ENCODE measurements at regions not wholly inside any gene's neighbourhood (a gene's known extent, or its start where the extent isn't known, plus 50 kb on each side); places are given as distances from the start of the nearest gene placed in this dataset.

- H3K4me3 ChIP-seq, result no peak overlapping the region
- H3K9me1 ChIP-seq (ENCODE audit: control insufficient read depth, insufficient read depth, low read length), result no peaks in the 10 kb centered on the region
- no peak for ATAC-seq
- H2AFZ ChIP-seq (ENCODE audit: low read depth, low read length), result no peak overlapping the region
- FAIRE-seq, result no peak
- intact Hi-C loops (cut with micrococcal nuclease) (no loop called here), in situ Hi-C loops (cut with MboI) (no loop called here)
- POLR2A ChIA-PET, result interaction anchor here (0.6 kb wide), 1 partner anchor 29 kb away, joined by 3 read pairs; no protein-coding TSS in a partner anchor
- CTCF ChIA-PET (ENCODE audit: low intra/inter-chr PET ratio), result no interaction called here
- H3K9ac ChIP-seq (ENCODE audit: insufficient read depth in 1 of 2, low read depth in 2 of 2, low read length in 2 of 2), result no peak overlapping the region
- no peaks in the 10 kb centered on the region for H3K36me3 ChIP-seq (ENCODE audit: control insufficient read depth, insufficient read depth, low read length)
- H4K20me1 ChIP-seq (replicated peaks; ENCODE audit: control insufficient read depth, insufficient read depth, low read length), result no peaks in the 10 kb centered on the region
- H3K9me3 ChIP-seq (replicated peaks; ENCODE audit: control insufficient read depth, insufficient read depth, low read depth, low read length), result no peaks in the 10 kb centered on the region
- 0% methylated on average over 4 of the region's 4 CpGs for WGBS (ENCODE audit: insufficient coverage, low coverage, missing lambda C conversion rate)
- no peaks in the 10 kb centered on the region for H3K27me3 ChIP-seq (ENCODE audit: control insufficient read depth in 2 of 2, insufficient read depth in 2 of 2, low read length in 2 of 2)
- H3K4me2 ChIP-seq (ENCODE audit: insufficient read depth, low read length), result no peak overlapping the region
- TF ChIP-seq ZNF695 (CRISPR knock-in tag; IDR thresholded peaks at IDR 0.05), result no peak
- TF ChIP-seq NEUROD1 (IDR thresholded peaks at IDR 0.05; ENCODE audit: borderline replicate concordance, low read depth, low read length, partially characterized antibody), result no peak
- TF ChIP-seq POLR2H (tag; IDR thresholded peaks at IDR 0.05; ENCODE audit: low read depth), result no peak
- DNase-seq (ENCODE audit: extremely low read depth in 1 of 4, low spot score in 3 of 4), result no peak
- H3K4me1 ChIP-seq (replicated peaks in 1 of 2; ENCODE audit: control insufficient read depth in 2 of 2, insufficient read depth in 2 of 2, low read length in 2 of 2), result no peaks in the 10 kb centered on the region
- BruUV-seq (replicated peaks), result no TSS peak
- H3K79me2 ChIP-seq (ENCODE audit: control insufficient read depth, insufficient read depth, low read length), result no peaks in the 10 kb centered on the region
- no peak overlapping the region for H3K27ac ChIP-seq (ENCODE audit: extremely low read depth, low read depth, low read length)
Measured at GRCh38 chr3:6228958-6229683, 631.8 kb upstream of the GRM7 start.

- CTCF ChIA-PET (ENCODE audit: low intra/inter-chr PET ratio), result interaction anchor here (0.7 kb wide), 1 partner anchor 39 kb away, joined by 3 read pairs; no protein-coding TSS in a partner anchor
- Histone ChIP-seq H3K27me3 (ENCODE audit: control insufficient read depth in 2 of 2, insufficient read depth in 2 of 2, low read length in 2 of 2) (no peaks in the 10 kb centered on the region), H3K79me2 (ENCODE audit: control insufficient read depth, insufficient read depth, low read length) (no peaks in the 10 kb centered on the region), H3K4me2 (ENCODE audit: insufficient read depth, low read length) (no peak overlapping the region), H3K9ac (ENCODE audit: insufficient read depth in 1 of 2, low read depth in 2 of 2, low read length in 2 of 2) (no peak overlapping the region), H3K36me3 (ENCODE audit: control insufficient read depth, insufficient read depth, low read length) (no peaks in the 10 kb centered on the region), H3K9me1 (ENCODE audit: control insufficient read depth, insufficient read depth, low read length) (no peaks in the 10 kb centered on the region), H3K4me1 (replicated peaks in 1 of 2; ENCODE audit: control insufficient read depth in 2 of 2, insufficient read depth in 2 of 2, low read length in 2 of 2) (no peaks in the 10 kb centered on the region), H3K27ac (ENCODE audit: extremely low read depth, low read depth, low read length) (no peak overlapping the region), H2AFZ (ENCODE audit: low read depth, low read length) (no peak overlapping the region), H4K20me1 (replicated peaks; ENCODE audit: control insufficient read depth, insufficient read depth, low read length) (no peaks in the 10 kb centered on the region), H3K4me3 (no peak overlapping the region), H3K9me3 (replicated peaks; ENCODE audit: control insufficient read depth, insufficient read depth, low read depth, low read length) (no peaks in the 10 kb centered on the region)
- TF ChIP-seq ESRRB (CRISPR knock-in tag; IDR thresholded peaks at IDR 0.05; ENCODE audit: borderline replicate concordance) (no peak), ZNF121 (CRISPR knock-in tag; conservative IDR thresholded peaks at IDR 0.05) (no peak), CEBPG (CRISPR knock-in tag; IDR thresholded peaks at IDR 0.05) (no peak), CEBPG (tag; conservative IDR thresholded peaks at IDR 0.05 in 1 of 2, IDR thresholded peaks at IDR 0.05 in 1 of 2) (no peak), ZNF785 (CRISPR knock-in tag; IDR thresholded peaks at IDR 0.05) (no peak), VEZF1 (CRISPR knock-in tag; IDR thresholded peaks at IDR 0.05) (no peak)
- FAIRE-seq (no peak), ATAC-seq (no peak), DNase-seq (ENCODE audit: extremely low read depth in 1 of 4, low spot score in 3 of 4) (no peak)
- no TSS peak for BruUV-seq (replicated peaks)
- POLR2A ChIA-PET, result no interaction called here
- in situ Hi-C loops (cut with MboI), result no loop called here
- 1% methylated on average over 6 of the region's 6 CpGs for WGBS (ENCODE audit: insufficient coverage, low coverage, missing lambda C conversion rate)
- intact Hi-C loops (cut with micrococcal nuclease), result no loop called here
Measured at GRCh38 chr3:6229778-6230410, 631.0 kb upstream of the GRM7 start.
